ENCODE measurements at regions not wholly inside any gene's neighbourhood (a gene's known extent, or its start where the extent isn't known, plus 50 kb on each side); places are given as distances from the start of the nearest gene placed in this dataset.

GRCh38 chr15:39251413-39252133 is 329.3 kb upstream of the THBS1 start:
- Histone ChIP-seq H3K36me3 (ENCODE audit: control insufficient read depth, insufficient read depth, low read length) (no peaks in the 10 kb centered on the region), H3K9me3 (ENCODE audit: control insufficient read depth, insufficient read depth, low read depth, low read length) (no peaks in the 10 kb centered on the region), H3K4me3 (ENCODE audit: low read depth in 2 of 2, low read length in 2 of 2) (no peak overlapping the region), H3K4me1 (ENCODE audit: control insufficient read depth, insufficient read depth, low read length) (no peaks in the 10 kb centered on the region), H3K27me3 (ENCODE audit: control insufficient read depth, insufficient read depth, low read length) (no peaks in the 10 kb centered on the region), H3K27ac (ENCODE audit: low read length) (no peak overlapping the region)
- TF ChIP-seq TCF7L2 (IDR thresholded peaks at IDR 0.05; ENCODE audit: low read depth, low read length), result no peak
- no peak for TF ChIP-seq SIN3A (IDR thresholded peaks at IDR 0.05; ENCODE audit: borderline replicate concordance, insufficient read depth, low read depth, low read length)
- no peak for TF ChIP-seq REST (IDR thresholded peaks at IDR 0.05; ENCODE audit: insufficient read depth in 1 of 2, low read depth in 2 of 2, low read length in 1 of 2)
- TF ChIP-seq CTCF (IDR thresholded peaks at IDR 0.05), result no peak
- TF ChIP-seq POLR2AphosphoS5 (IDR thresholded peaks at IDR 0.05; ENCODE audit: low read depth, low read length), result no peak
- in situ Hi-C loops (cut with HindIII; ENCODE audit: low pct_unique_long_range_greater_than_20kb, low sequenced_read_pairs) (no loop called here), intact Hi-C loops (cut with micrococcal nuclease; ENCODE audit: unreplicated experiment) (no loop called here)
- ATAC-seq (no peak), DNase-seq (ENCODE audit: low read depth, low spot score) (no peak)
- CTCF ChIA-PET, result no interaction called here
- POLR2A ChIA-PET, result no interaction called here
- BruUV-seq (replicated peaks), result no TSS peak

- in situ Hi-C loops (cut with HindIII; ENCODE audit: low pct_unique_long_range_greater_than_20kb, low sequenced_read_pairs), result no loop called here
- no peaks in the 10 kb centered on the region for H3K27me3 ChIP-seq (ENCODE audit: control insufficient read depth, insufficient read depth, low read length)
- no TSS peak for BruUV-seq (replicated peaks)
- intact Hi-C loops (cut with micrococcal nuclease; ENCODE audit: unreplicated experiment), result no loop called here
- ATAC-seq (no peak), DNase-seq (ENCODE audit: low read depth, low spot score) (no peak)
- H3K36me3 ChIP-seq (ENCODE audit: control insufficient read depth, insufficient read depth, low read length), result no peaks in the 10 kb centered on the region
- POLR2A ChIA-PET, result no interaction called here
- CTCF ChIA-PET, result no interaction called here
- no peak overlapping the region for H3K4me3 ChIP-seq (ENCODE audit: low read depth in 2 of 2, low read length in 2 of 2)
- TF ChIP-seq SIN3A (IDR thresholded peaks at IDR 0.05; ENCODE audit: borderline replicate concordance, insufficient read depth, low read depth, low read length) (no peak), TCF7L2 (IDR thresholded peaks at IDR 0.05; ENCODE audit: low read depth, low read length) (no peak)
- no peaks in the 10 kb centered on the region for H3K4me1 ChIP-seq (ENCODE audit: control insufficient read depth, insufficient read depth, low read length)
- no peak overlapping the region for H3K27ac ChIP-seq (ENCODE audit: low read length)
- no peaks in the 10 kb centered on the region for H3K9me3 ChIP-seq (ENCODE audit: control insufficient read depth, insufficient read depth, low read depth, low read length)
Observed at GRCh38 chr15:39252134-39252470, 328.8 kb upstream of the THBS1 start.

GRCh38 chr15:39253552-39253951 is 327.3 kb upstream of the THBS1 start:
- ChIA-PET CTCF (no interaction called here), POLR2A (no interaction called here)
- Histone ChIP-seq H3K9me3 (ENCODE audit: control insufficient read depth, insufficient read depth, low read depth, low read length) (no peaks in the 10 kb centered on the region), H3K36me3 (ENCODE audit: control insufficient read depth, insufficient read depth, low read length) (no peaks in the 10 kb centered on the region), H3K4me3 (ENCODE audit: low read depth in 2 of 2, low read length in 2 of 2) (no peak overlapping the region), H3K27ac (ENCODE audit: low read length) (no peak overlapping the region), H3K27me3 (ENCODE audit: control insufficient read depth, insufficient read depth, low read length) (no peaks in the 10 kb centered on the region), H3K4me1 (ENCODE audit: control insufficient read depth, insufficient read depth, low read length) (no peaks in the 10 kb centered on the region)
- in situ Hi-C loops (cut with HindIII; ENCODE audit: low pct_unique_long_range_greater_than_20kb, low sequenced_read_pairs), result no loop called here
- intact Hi-C loops (cut with micrococcal nuclease; ENCODE audit: unreplicated experiment), result no loop called here
- no TSS peak for BruUV-seq (replicated peaks)
- ATAC-seq (no peak), DNase-seq (ENCODE audit: low read depth, low spot score) (no peak)
- TF ChIP-seq POLR2AphosphoS5 (IDR thresholded peaks at IDR 0.05; ENCODE audit: low read depth, low read length) (no peak), CTCF (IDR thresholded peaks at IDR 0.05) (no peak), REST (IDR thresholded peaks at IDR 0.05; ENCODE audit: insufficient read depth in 1 of 2, low read depth in 2 of 2, low read length in 1 of 2) (no peak), SIN3A (IDR thresholded peaks at IDR 0.05; ENCODE audit: borderline replicate concordance, insufficient read depth, low read depth, low read length) (no peak)

Measured in Panc1 (cell line).